Suprapubic skin (tissue), 4 donors: ENCODE measurements at regions not wholly inside any gene's neighbourhood (a gene's known extent, or its start where the extent isn't known, plus 50 kb on each side); places are given as distances from the start of the nearest gene placed in this dataset.

Experiments used
- DNase-seq, 2 donors: peaks; one replicate each; pipeline ENCODE4 v3.0.0-alpha.2; 2019; ENCODE audit warnings: low spot score in 2 of 2
- H3K27ac ChIP-seq: fragments of 200-600 bp; sonication (generic); one replicate; pipeline ENCODE4 v1.5.1; 2019
- H3K27me3 ChIP-seq: fragments of 200-600 bp; sonication (generic); one replicate; pipeline ENCODE4 v1.5.1; 2019
- H3K36me3 ChIP-seq: fragments of 200-600 bp; sonication (generic); one replicate; pipeline ENCODE4 v1.5.1; 2019
- H3K4me1 ChIP-seq: fragments of 200-600 bp; sonication (generic); one replicate; pipeline ENCODE4 v1.5.1; 2019
- H3K4me3 ChIP-seq: fragments of 200-600 bp; sonication (generic); one replicate; pipeline ENCODE4 v1.5.1; 2019; ENCODE audit warnings: mild to moderate bottlenecking
- H3K9me3 ChIP-seq: fragments of 200-600 bp; sonication (generic); one replicate; pipeline ENCODE4 v1.5.1; 2019
- EP300 ChIP-seq: sonication (generic); formaldehyde crosslinking; IDR thresholded peaks from one replicate; pipeline ENCODE4 v1.6.1; 2017; ENCODE audit warnings: antibody characterized with exemption
- POLR2A ChIP-seq, 2 donors: fragments of 450-650 bp; IDR thresholded peaks; one replicate each; pipeline ENCODE4 v1.6.1; 2017; ENCODE audit warnings: antibody characterized with exemption in 2 of 2, mild to moderate bottlenecking in 2 of 2, moderate library complexity in 2 of 2
- POLR2AphosphoS5 ChIP-seq, 3 donors: sonication (generic); formaldehyde crosslinking; IDR thresholded peaks; one replicate each; pipeline ENCODE4 v1.6.1; 2017; ENCODE audit warnings: antibody characterized with exemption in 3 of 3
- WGBS: methylation state at CpG from one replicate; pipeline ENCODE4 v1.1.5; 2018; 5-methylcytosine and 5-hydroxymethylcytosine counted together
- TF ChIP-seq, protein P1 (sequence below), 2 donors: fragments of 200-600 bp in 1 of 2; fragments of 450-650 bp in 1 of 2; sonication (generic) in 1 of 2; IDR thresholded peaks; one replicate each; pipeline ENCODE4 v1.5.1; 2016 to 2019; ENCODE audit warnings: antibody characterized with exemption in 2 of 2, mild to moderate bottlenecking in 1 of 2, moderate library complexity in 1 of 2

DNA sequence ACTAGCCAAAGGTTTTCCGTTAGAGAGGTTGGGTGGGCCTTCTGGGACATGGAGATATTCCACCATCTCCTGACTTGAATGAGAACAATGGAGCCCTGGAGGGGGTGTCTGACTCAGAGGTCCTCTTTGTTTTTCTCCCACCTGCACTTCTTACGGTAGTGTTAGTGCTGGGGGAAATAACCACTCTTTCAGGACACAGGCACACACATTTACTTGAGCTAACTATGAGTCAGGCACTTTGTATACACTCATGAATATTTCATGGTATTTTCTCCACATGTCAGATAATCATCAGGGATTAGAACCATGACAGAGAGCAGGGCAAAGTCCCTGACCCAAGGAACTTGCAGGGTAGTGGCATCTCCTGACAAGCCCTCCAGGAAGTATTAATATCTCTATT lies 439.1 kb downstream of the TSN start:
- 81% methylated on average over 2 of the region's 2 CpGs for WGBS
- no peaks in the 10 kb centered on the region for H3K27me3 ChIP-seq
- no peaks in the 10 kb centered on the region for H3K4me1 ChIP-seq
- no peak overlapping the region for H3K4me3 ChIP-seq
- H3K36me3 ChIP-seq: no peaks in the 10 kb centered on the region
- H3K9me3 ChIP-seq: no peaks in the 10 kb centered on the region
- no peak for TF ChIP-seq POLR2A (IDR thresholded peaks at IDR 0.05)
- TF ChIP-seq EP300: no peak
- no peak for TF ChIP-seq POLR2AphosphoS5 (IDR thresholded peaks at IDR 0.05)
- TF ChIP-seq, protein P1, sequence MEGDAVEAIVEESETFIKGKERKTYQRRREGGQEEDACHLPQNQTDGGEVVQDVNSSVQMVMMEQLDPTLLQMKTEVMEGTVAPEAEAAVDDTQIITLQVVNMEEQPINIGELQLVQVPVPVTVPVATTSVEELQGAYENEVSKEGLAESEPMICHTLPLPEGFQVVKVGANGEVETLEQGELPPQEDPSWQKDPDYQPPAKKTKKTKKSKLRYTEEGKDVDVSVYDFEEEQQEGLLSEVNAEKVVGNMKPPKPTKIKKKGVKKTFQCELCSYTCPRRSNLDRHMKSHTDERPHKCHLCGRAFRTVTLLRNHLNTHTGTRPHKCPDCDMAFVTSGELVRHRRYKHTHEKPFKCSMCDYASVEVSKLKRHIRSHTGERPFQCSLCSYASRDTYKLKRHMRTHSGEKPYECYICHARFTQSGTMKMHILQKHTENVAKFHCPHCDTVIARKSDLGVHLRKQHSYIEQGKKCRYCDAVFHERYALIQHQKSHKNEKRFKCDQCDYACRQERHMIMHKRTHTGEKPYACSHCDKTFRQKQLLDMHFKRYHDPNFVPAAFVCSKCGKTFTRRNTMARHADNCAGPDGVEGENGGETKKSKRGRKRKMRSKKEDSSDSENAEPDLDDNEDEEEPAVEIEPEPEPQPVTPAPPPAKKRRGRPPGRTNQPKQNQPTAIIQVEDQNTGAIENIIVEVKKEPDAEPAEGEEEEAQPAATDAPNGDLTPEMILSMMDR (IDR thresholded peaks at IDR 0.05): no peak
- H3K27ac ChIP-seq: no peak overlapping the region
- no peak for DNase-seq

DNA sequence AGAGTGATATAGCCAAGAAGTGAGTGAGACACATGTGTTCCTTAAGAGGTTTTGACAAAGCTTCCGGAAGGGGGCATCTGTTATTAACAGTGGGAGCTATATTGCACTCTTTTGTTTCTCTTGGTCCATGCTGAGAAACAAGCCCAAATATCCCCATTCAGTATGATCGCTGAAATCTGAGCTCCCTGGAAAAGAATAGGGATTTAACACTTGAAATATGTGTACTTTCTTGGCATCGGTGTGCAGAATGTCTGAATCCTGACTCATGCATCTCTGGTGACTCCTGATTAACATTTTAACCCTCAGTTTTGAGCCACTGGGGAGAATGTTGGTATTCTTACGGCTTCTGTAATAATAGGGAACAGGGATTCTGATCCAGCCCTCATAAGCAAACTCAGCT lies 448.1 kb downstream of the TSN start:
- DNase-seq: no peak
- H3K27me3 ChIP-seq: no peaks in the 10 kb centered on the region
- 22% methylated on average over 4 of the region's 4 CpGs for WGBS
- no peaks in the 10 kb centered on the region for H3K9me3 ChIP-seq
- H3K4me1 ChIP-seq: peaks cover 3% of the 10 kb centered on the region
- H3K27ac ChIP-seq: no peak overlapping the region
- no peaks in the 10 kb centered on the region for H3K36me3 ChIP-seq
- no peak overlapping the region for H3K4me3 ChIP-seq
- TF ChIP-seq POLR2A (IDR thresholded peaks at IDR 0.05): no peak
- TF ChIP-seq, protein P1 (IDR thresholded peaks at IDR 0.05): no peak
- TF ChIP-seq POLR2AphosphoS5 (IDR thresholded peaks at IDR 0.05): no peak
- no peak for TF ChIP-seq EP300

DNA sequence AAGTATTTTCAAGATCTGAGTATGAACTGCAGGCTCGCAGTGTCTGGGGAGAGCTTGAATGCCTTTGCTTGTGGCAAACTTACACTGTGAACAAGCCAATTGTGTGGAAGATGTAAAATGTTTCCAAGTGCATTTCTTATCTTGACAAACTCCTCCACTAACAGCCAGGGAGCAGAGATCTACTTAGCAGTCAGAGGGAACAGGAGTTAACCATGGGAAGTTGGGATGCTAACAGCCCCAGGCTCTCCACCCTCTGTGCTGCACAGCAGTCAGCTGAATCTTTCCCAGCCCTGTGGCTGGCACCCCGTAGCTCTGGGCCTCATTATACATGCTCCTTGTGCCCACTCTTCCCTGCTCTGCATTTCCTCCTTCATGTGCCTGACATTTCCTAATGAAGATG lies 450.2 kb downstream of the TSN start:
- Histone ChIP-seq H3K27ac (no peak overlapping the region), H3K27me3 (no peaks in the 10 kb centered on the region), H3K36me3 (no peaks in the 10 kb centered on the region), H3K4me1 (peaks cover 3% of the 10 kb centered on the region), H3K4me3 (no peak overlapping the region), H3K9me3 (no peaks in the 10 kb centered on the region)
- no peak for DNase-seq
- WGBS: 57% methylated on average over 2 of the region's 2 CpGs
- TF ChIP-seq EP300: no peak
- no peak for TF ChIP-seq POLR2AphosphoS5 (IDR thresholded peaks at IDR 0.05)
- TF ChIP-seq, protein P1 (IDR thresholded peaks at IDR 0.05): no peak
- no peak for TF ChIP-seq POLR2A (IDR thresholded peaks at IDR 0.05)

DNA sequence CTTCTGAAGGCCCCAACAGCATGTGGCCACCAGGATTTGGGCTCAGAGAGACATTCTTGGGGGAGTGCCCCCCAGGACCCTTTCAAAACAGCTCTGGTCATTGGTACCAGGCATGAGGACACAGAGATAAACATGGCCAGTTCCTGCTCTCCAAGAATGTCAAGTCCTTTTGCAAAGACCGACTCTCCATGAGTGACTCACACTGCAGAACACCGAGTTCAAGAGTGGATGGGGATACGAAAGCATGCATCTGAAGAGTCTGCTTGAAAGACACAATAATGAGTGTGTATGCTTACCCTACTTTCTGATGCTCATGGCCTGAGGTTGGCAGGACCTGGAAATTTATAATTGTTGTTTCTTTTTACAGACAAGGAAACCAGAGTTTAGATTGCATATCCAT lies 450.6 kb downstream of the TSN start:
- WGBS: 91% methylated on average over 3 of the region's 3 CpGs
- TF ChIP-seq EP300: no peak
- TF ChIP-seq POLR2AphosphoS5 (IDR thresholded peaks at IDR 0.05): no peak
- TF ChIP-seq, protein P1 (IDR thresholded peaks at IDR 0.05): no peak
- TF ChIP-seq POLR2A (IDR thresholded peaks at IDR 0.05): no peak
- Histone ChIP-seq H3K4me1 (peaks cover 3% of the 10 kb centered on the region), H3K27ac (no peak overlapping the region), H3K27me3 (no peaks in the 10 kb centered on the region), H3K36me3 (no peaks in the 10 kb centered on the region), H3K4me3 (no peak overlapping the region), H3K9me3 (no peaks in the 10 kb centered on the region)
- no peak for DNase-seq

DNA sequence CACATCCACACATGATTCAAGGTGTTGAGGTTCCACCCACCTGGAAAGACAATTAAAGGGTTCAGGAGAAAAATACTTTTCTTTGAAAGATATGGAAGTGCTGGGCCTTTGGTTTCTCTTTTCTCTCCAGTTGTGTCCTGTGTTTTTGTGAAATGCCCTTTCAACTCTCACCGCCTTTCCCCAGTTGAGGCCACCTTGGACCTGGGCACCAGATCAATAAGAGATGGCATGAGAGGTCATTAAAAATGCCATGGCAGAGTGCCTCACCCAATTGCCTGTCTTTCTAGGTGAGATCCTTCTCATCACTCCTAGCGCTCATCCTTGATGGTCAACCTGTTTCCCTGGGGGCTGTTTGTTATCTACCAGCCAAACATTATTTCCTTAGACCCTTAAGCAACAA lies 453.9 kb downstream of the TSN start:
- Histone ChIP-seq H3K27me3 (no peaks in the 10 kb centered on the region), H3K9me3 (no peaks in the 10 kb centered on the region), H3K36me3 (no peaks in the 10 kb centered on the region), H3K4me3 (no peak overlapping the region), H3K27ac (no peak overlapping the region), H3K4me1 (no peaks in the 10 kb centered on the region)
- WGBS: 98% methylated on average over 2 of the region's 2 CpGs
- DNase-seq: no peak
- TF ChIP-seq POLR2AphosphoS5 (IDR thresholded peaks at IDR 0.05) (no peak), EP300 (no peak)

DNA sequence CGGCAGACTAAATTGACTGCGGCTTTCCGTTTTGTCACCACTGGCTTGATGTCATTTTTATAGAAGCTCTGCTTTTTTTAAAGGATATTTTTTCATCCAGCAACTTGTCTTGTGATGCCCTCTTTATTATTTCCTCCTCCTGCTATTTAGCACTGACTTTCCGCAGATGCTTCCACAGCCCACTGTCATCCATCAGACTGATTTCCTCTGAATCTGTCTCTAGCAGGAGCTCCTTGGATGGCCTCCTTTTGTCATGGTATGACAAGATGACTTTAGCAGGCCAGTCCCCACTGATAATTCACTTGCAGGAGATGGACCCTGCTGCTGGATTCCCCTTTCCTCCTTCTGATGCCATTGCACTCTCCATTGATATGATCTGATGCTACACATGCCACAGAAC lies 454.6 kb downstream of the TSN start:
- TF ChIP-seq EP300 (no peak), POLR2A (IDR thresholded peaks at IDR 0.05) (no peak), POLR2AphosphoS5 (IDR thresholded peaks at IDR 0.05) (no peak)
- TF ChIP-seq, protein P1 (IDR thresholded peaks at IDR 0.05): no peak
- 99% methylated on average over 4 of the region's 4 CpGs for WGBS
- no peak for DNase-seq
- Histone ChIP-seq H3K4me3 (no peak overlapping the region), H3K27ac (no peak overlapping the region), H3K36me3 (no peaks in the 10 kb centered on the region), H3K4me1 (no peaks in the 10 kb centered on the region), H3K9me3 (no peaks in the 10 kb centered on the region), H3K27me3 (no peaks in the 10 kb centered on the region)
